Activated CD8-positive, alpha-beta memory T cell treated with anti-CD3 and anti-CD28 coated beads for 4 hours (primary cell): ENCODE measurements at regions not wholly inside any gene's neighbourhood (a gene's known extent, or its start where the extent isn't known, plus 50 kb on each side); places are given as distances from the start of the nearest gene placed in this dataset.

Source experiments
- DNase-seq, 2 donors: peaks; one replicate each; pipeline ENCODE4 v3.0.0-alpha.2; 2020; ENCODE audit warnings: low read depth in 2 of 2

GRCh38 chr9:28190981-28191380 lies 617.7 kb upstream of the C9orf72 start:
- no peak for DNase-seq

GRCh38 chr9:28197653-28198052 lies 624.4 kb upstream of the C9orf72 start:
- DNase-seq = no peak

GRCh38 chr9:28203036-28203435 lies 629.8 kb upstream of the C9orf72 start:
- no peak for DNase-seq

- no peak for DNase-seq
Measured at GRCh38 chr9:28206280-28206679, 633.0 kb upstream of the C9orf72 start.

GRCh38 chr9:28207657-28208056 lies 634.4 kb upstream of the C9orf72 start:
- DNase-seq = no peak

- DNase-seq = no peak
Measured at GRCh38 chr9:28209130-28209529, 635.8 kb upstream of the C9orf72 start.

GRCh38 chr9:28212979-28213378 lies 639.7 kb upstream of the C9orf72 start:
- DNase-seq = no peak

- DNase-seq = no peak
Measured at GRCh38 chr9:28215536-28216299, 642.4 kb upstream of the C9orf72 start.

GRCh38 chr9:28232686-28233085 lies 659.4 kb upstream of the C9orf72 start:
- no peak for DNase-seq

GRCh38 chr9:28234133-28234893 lies 661.0 kb upstream of the C9orf72 start:
- no peak for DNase-seq

- DNase-seq = no peak
Measured at GRCh38 chr9:28234894-28235277, 661.6 kb upstream of the C9orf72 start.

GRCh38 chr9:28249424-28249823 lies 676.1 kb upstream of the C9orf72 start:
- DNase-seq = no peak

- no peak for DNase-seq
Measured at GRCh38 chr9:28255174-28255573, 681.9 kb upstream of the C9orf72 start.

GRCh38 chr9:28260330-28260729 lies 687.0 kb upstream of the C9orf72 start:
- DNase-seq = no peak

GRCh38 chr9:28264368-28264767 lies 691.1 kb upstream of the C9orf72 start:
- DNase-seq = no peak

- no peak for DNase-seq
Measured at GRCh38 chr9:28267351-28267750, 694.1 kb upstream of the C9orf72 start.

- no peak for DNase-seq
Measured at GRCh38 chr9:28270156-28270555, 696.9 kb upstream of the C9orf72 start.

- no peak for DNase-seq
Measured at GRCh38 chr9:28272127-28272526, 698.8 kb upstream of the C9orf72 start.

GRCh38 chr9:28287455-28287854 lies 714.2 kb upstream of the C9orf72 start:
- no peak for DNase-seq

GRCh38 chr9:28289746-28290145 lies 716.5 kb upstream of the C9orf72 start:
- DNase-seq = no peak

GRCh38 chr9:28293369-28294090 lies 720.2 kb upstream of the C9orf72 start:
- no peak for DNase-seq

GRCh38 chr9:28301281-28301680 lies 728.0 kb upstream of the C9orf72 start:
- no peak for DNase-seq

GRCh38 chr9:28317745-28318144 lies 744.5 kb upstream of the C9orf72 start:
- DNase-seq = no peak
